Gastrocnemius medialis (tissue), 4 donors: ENCODE measurements at regions not wholly inside any gene's neighbourhood (a gene's known extent, or its start where the extent isn't known, plus 50 kb on each side); places are given as distances from the start of the nearest gene placed in this dataset.

Experiments used
- CTCF ChIP-seq, 5 experiments: fragments of 450-650 bp in 3 of 5; fragments of 200-600 bp in 2 of 5; sonication (generic) in 2 of 5; IDR thresholded peaks in 4 of 5; conservative IDR thresholded peaks in 1 of 5; 1 replicate in 4 of 5; 2 replicates in 1 of 5; pipeline ENCODE4 v1.5.1; 2016 to 2019; ENCODE audit warnings: antibody characterized with exemption in 5 of 5, mild to moderate bottlenecking in 3 of 5, moderate library complexity in 3 of 5
- POLR2A ChIP-seq, 2 donors: fragments of 450-650 bp; IDR thresholded peaks; one replicate each; pipeline ENCODE4 v1.6.1; 2017; ENCODE audit warnings: antibody characterized with exemption in 2 of 2, mild to moderate bottlenecking in 2 of 2, moderate library complexity in 2 of 2

- no peak for TF ChIP-seq CTCF (IDR thresholded peaks at IDR 0.05 in 4 of 5, conservative IDR thresholded peaks at IDR 0.05 in 1 of 5)
- TF ChIP-seq POLR2A (IDR thresholded peaks at IDR 0.05) = no peak
These were observed 536.3 kb downstream of the INSC start for GRCh38 chr11:15651033-15651432.
